GM18505 (cell line): ENCODE measurements at regions not wholly inside any gene's neighbourhood (a gene's known extent, or its start where the extent isn't known, plus 50 kb on each side); places are given as distances from the start of the nearest gene placed in this dataset.
A peak's percentile ranks its signal among the peaks of the same experiment; 100 is the strongest.

ENCODE experiments used
- ATAC-seq: cut with Tn5 transposase; IDR thresholded peaks from one replicate; pipeline ENCODE4 v1.9.1; 2021; ENCODE audit not compliant: unreplicated experiment
- POLR2A ChIP-seq: IDR thresholded peaks from 4 replicates; pipeline ENCODE4 v1.6.1; 2011; ENCODE audit warnings: borderline replicate concordance; ENCODE audit not compliant: insufficient read depth, insufficient read length; ENCODE audit errors: extremely low read depth

GRCh38 chr12:58523360-58523759, 396.9 kb downstream of the LRIG3 start:
- no peak for TF ChIP-seq POLR2A
- no peak for ATAC-seq

DNA sequence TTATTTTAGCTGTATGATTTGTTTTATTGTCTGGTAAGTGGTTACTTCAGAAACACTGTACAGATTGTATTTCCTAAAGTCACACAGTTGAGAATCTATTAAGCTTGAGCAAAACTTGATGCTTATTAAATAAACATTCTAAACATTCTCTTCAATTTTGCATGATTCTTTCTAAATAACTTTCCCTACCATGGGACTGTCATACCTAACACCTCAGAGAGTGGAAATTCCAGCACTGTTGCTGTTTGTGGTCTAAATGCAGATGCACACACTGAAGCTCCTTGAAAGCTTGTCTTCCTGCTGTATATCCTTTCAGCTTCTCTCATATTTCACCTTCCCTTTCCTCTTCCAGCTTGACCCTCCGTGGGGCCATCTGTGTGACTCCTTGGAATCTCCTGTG, 392.0 kb downstream of the LRIG3 start:
- ATAC-seq, result no peak
- no peak for TF ChIP-seq POLR2A

DNA sequence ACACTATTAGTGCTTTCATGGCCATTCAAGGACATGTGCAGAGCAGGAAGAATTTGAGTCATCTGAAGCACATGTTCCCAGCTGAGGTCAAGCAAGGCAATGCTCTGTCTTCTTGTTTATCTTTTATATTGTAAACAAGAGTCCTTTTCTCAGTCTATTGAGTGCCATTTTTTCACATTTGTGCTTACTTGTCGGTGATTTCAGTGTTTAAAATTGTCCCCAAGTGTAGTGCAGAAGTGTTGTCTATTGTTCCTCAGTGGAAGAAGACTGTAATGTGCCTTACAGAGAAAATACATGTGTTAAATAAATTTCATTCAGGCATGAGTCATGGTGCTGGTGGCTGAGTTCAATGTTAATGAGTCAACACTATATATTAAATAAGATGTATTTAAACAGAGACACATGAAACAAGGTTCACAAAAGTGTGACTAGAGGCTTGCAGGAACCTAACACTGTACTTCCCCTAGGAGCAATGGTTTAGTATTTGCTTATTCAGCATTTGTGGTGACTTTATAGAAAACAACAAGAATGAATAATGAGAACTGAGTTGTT, 391.1 kb downstream of the LRIG3 start:
- no peak for TF ChIP-seq POLR2A
- no peak for ATAC-seq

GRCh38 chr12:58529897-58530741, 390.2 kb downstream of the LRIG3 start:
- ATAC-seq, result no peak
- TF ChIP-seq POLR2A, result no peak

DNA sequence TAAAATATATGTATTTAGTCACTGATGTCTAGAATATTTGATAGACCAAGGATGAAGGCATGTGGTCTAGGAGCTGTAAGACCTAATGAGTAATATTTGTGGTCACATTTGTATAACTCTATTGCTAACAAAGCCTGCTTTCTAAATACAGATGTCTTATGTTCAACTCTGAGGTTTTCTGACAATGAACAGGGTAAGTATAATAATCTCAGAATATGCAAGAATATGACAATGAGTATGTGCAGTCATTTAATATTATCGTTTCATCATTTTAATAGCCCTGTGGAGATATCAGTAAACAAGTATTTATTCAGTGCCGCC, 389.6 kb downstream of the LRIG3 start:
- no peak for ATAC-seq
- no peak for TF ChIP-seq POLR2A

- TF ChIP-seq POLR2A, result no peak
Observed at GRCh38 chr12:58532855-58533608, 387.3 kb downstream of the LRIG3 start.

GRCh38 chr12:58533652-58534051, 386.7 kb downstream of the LRIG3 start:
- ATAC-seq, result no peak
- no peak for TF ChIP-seq POLR2A

More at GRCh38 chr12:58532855-58533608, 387.3 kb downstream of the LRIG3 start:
- ATAC-seq, result no peak

- no peak for ATAC-seq
- TF ChIP-seq POLR2A, result no peak
Observed at GRCh38 chr12:58537278-58537677, 383.0 kb downstream of the LRIG3 start.

DNA sequence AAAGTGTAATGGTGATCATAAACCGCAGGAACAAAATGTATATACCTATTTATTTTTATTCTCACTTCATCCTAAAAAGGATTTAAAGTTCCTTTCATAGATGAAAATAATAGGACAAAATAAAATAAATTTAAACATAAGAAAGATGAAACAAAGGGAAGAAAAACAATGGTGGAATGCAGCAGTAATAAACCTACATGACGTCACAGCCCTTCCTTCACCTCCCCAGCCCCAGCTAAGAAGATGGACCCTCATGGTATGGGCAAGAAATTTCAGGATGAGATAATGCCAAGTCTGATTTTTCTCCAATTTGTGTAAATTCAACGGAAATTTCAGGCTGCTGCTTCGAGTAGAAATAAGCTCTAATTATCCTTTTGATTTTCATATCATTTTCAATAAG, 381.0 kb downstream of the LRIG3 start:
- no peak for ATAC-seq
- no peak for TF ChIP-seq POLR2A

DNA sequence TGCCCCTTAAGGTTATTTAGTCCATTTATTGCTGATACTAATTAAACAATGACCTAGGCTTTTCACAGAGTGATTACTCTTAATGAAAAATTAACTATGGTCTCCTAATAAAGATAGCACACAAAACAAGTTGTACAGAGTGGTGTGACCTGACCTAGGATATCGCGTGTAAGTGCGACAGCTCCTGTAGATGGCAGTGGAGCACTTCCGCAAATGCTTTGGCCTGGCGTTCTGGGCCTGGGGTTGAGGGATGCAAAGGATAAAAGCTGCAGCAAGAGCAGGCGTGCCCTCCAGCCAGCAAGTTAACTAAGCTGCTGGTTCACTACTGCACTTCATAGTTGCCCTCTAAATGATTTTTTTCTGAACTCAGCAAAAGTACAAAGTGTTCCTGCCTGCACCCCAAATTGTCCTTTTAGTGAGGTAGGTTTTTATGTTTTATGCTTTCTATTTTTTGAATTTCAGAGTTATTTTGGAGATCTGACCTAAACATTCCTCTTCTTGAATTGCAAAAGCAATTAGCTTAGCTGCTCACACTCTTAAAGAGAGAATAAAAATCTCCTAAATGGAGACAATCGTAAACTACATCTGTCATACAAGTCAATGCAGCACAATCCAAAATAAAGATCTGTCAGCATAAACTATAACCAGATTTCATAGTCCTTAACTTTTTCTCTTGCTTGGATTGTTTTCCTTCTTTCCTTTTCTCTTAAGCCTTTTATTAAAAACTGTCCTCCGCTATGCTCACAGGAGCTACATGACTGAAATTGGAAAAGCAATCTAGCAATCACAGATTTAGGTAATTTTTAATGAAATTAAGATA, 379.6 kb downstream of the LRIG3 start:
- ATAC-seq, result peak; percentile 80
- no peak for TF ChIP-seq POLR2A

DNA sequence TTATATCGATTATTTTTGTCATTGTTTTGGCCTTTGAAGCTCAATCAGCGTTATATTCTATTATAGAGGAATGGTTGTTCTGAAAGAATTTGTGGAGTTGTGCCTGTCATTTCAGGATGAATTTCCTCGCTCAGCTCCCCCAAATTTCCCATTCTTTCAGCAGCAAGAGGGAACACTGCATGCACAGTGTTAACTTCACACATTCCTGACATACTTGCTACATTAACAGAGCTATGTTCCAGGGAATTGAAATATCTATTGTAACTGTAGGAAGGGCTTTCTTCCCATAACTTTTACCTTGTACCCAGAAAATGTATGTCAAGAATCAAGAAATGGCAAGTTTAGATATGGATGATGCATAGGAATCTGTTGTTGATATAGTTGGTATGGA, 379.0 kb downstream of the LRIG3 start:
- ATAC-seq, result no peak
- TF ChIP-seq POLR2A, result no peak

- no peak for ATAC-seq
- no peak for TF ChIP-seq POLR2A
Observed at GRCh38 chr12:58544281-58544680, 376.0 kb downstream of the LRIG3 start.

- no peak for ATAC-seq
- TF ChIP-seq POLR2A, result no peak
Observed at GRCh38 chr12:58547217-58547616, 373.1 kb downstream of the LRIG3 start.

DNA sequence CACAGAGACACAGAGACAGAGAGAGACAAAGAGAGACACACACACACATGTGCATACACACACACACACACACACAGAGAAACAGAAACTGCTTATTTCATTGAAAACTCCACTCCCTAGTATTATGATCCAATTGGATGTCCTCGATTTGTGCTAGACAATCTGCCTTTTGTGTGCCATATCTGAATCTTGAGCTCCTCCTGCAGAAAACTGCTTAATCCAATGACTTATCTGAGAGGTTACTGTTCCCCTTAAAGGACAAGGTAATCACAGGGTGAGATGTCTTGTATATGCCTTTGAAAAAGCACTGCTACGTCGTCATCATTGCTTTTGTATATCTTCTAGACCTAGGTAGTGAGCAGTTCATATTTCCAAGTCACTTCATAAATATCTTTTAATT, 371.5 kb downstream of the LRIG3 start:
- ATAC-seq, result no peak
- TF ChIP-seq POLR2A, result no peak

DNA sequence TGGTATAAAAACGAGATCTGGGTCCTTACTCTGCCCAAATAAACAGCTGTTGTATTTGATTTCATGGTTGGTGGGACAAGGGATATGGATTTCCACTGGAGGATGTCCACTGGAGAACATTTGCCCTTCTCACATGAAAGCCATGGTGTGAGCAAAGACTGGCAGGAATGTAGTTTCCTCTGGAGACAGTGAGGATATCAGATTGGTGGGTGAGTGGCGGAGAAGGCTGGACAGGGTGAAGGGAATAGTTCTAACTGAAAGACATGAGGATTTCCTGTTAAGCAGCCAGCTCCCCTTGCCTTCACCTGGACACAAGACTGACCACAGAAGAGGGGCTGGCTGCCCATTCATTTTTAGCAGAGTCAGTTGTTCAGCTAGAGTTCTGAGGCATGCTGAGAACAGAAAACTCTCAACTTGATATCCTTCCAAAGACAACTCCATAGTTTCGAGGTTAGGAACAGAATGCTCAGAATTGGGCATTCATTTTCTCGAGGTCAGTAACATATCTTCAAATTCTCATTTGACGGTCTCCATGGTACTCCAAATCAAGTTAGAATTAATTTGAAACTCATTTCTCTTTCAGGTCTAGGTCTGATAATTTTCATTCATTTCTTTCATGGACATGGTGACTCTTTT, 365.7 kb downstream of the LRIG3 start:
- TF ChIP-seq POLR2A, result no peak
- ATAC-seq, result no peak
